ENCODE measurements at regions not wholly inside any gene's neighbourhood (a gene's known extent, or its start where the extent isn't known, plus 50 kb on each side); places are given as distances from the start of the nearest gene placed in this dataset.

GRCh38 chr7:156169474-156170370 lies 357.5 kb upstream of the SHH start:
- H4K91ac ChIP-seq (ENCODE audit: low read length): no peak overlapping the region
- no peaks in the 10 kb centered on the region for H3K9me3 ChIP-seq (ENCODE audit: control insufficient read depth, low read length)
- no peaks in the 10 kb centered on the region for H3K36me3 ChIP-seq (ENCODE audit: control insufficient read depth in 1 of 2, insufficient read depth in 2 of 2, low read depth in 1 of 2, low read length in 2 of 2)
- H3K4me3 ChIP-seq (ENCODE audit: insufficient read depth in 1 of 2, low read depth in 1 of 2, low read length in 2 of 2): no peak overlapping the region
- H3K4me2 ChIP-seq (ENCODE audit: low read length, poor library complexity, severe bottlenecking): no peak overlapping the region
- H2BK120ac ChIP-seq (ENCODE audit: low read depth, low read length): no peak overlapping the region
- peaks cover 0 to 10% of the 10 kb centered on the region in 2 experiments for H3K27me3 ChIP-seq (ENCODE audit: control insufficient read depth in 1 of 2, insufficient read depth in 1 of 2, low read length in 2 of 2)
- no peak for DNase-seq
- H3K18ac ChIP-seq (ENCODE audit: low read depth in 1 of 2, low read length in 2 of 2): no peak overlapping the region
- H3K27ac ChIP-seq (ENCODE audit: low read length, poor library complexity, severe bottlenecking): no peak overlapping the region
- H3K79me1 ChIP-seq (replicated peaks; ENCODE audit: low read length, poor library complexity, severe bottlenecking): no peaks in the 10 kb centered on the region
- H2AK5ac ChIP-seq (ENCODE audit: low read length, severe bottlenecking): no peak overlapping the region
- H3K14ac ChIP-seq (ENCODE audit: low read length in 2 of 2): no peak overlapping the region
- no peak overlapping the region for H2BK5ac ChIP-seq (ENCODE audit: low read depth, low read length, poor library complexity, severe bottlenecking)
- no peak overlapping the region for H4K8ac ChIP-seq (ENCODE audit: low read length)
- WGBS: 74% methylated on average over 32 of the region's 32 CpGs
- no peak overlapping the region for H3K9ac ChIP-seq (ENCODE audit: low read length)
- H3K23ac ChIP-seq (ENCODE audit: low read length in 2 of 2): no peak overlapping the region
- no peak overlapping the region for H2BK15ac ChIP-seq (ENCODE audit: low read depth, poor library complexity, severe bottlenecking)
- no peak overlapping the region for H2AFZ ChIP-seq (ENCODE audit: low read depth, low read length)
- H2BK12ac ChIP-seq (ENCODE audit: low read length in 2 of 2): no peak overlapping the region
- no peak overlapping the region for H3K4ac ChIP-seq (ENCODE audit: low read depth in 1 of 2, low read length in 2 of 2)
- peaks cover 6% of the 10 kb centered on the region for H3K4me1 ChIP-seq (ENCODE audit: control insufficient read depth, insufficient read depth, low read depth, low read length)

- Histone ChIP-seq H2BK5ac (ENCODE audit: low read depth, low read length, poor library complexity, severe bottlenecking) (no peak overlapping the region), H3K4me3 (ENCODE audit: insufficient read depth in 1 of 2, low read depth in 1 of 2, low read length in 2 of 2) (no peak overlapping the region), H2AK5ac (ENCODE audit: low read length, severe bottlenecking) (no peak overlapping the region), H3K79me1 (replicated peaks; ENCODE audit: low read length, poor library complexity, severe bottlenecking) (no peaks in the 10 kb centered on the region), H2BK12ac (ENCODE audit: low read length in 2 of 2) (no peak overlapping the region), H3K14ac (ENCODE audit: low read length in 2 of 2) (no peak overlapping the region), H3K27ac (ENCODE audit: low read length, poor library complexity, severe bottlenecking) (no peak overlapping the region), H2AFZ (ENCODE audit: low read depth, low read length) (no peak overlapping the region), H4K91ac (ENCODE audit: low read length) (no peak overlapping the region), H3K4me2 (ENCODE audit: low read length, poor library complexity, severe bottlenecking) (no peak overlapping the region), H3K18ac (ENCODE audit: low read depth in 1 of 2, low read length in 2 of 2) (no peak overlapping the region), H2BK15ac (ENCODE audit: low read depth, poor library complexity, severe bottlenecking) (no peak overlapping the region), H3K36me3 (ENCODE audit: control insufficient read depth in 1 of 2, insufficient read depth in 2 of 2, low read depth in 1 of 2, low read length in 2 of 2) (no peaks in the 10 kb centered on the region), H3K4ac (ENCODE audit: low read depth in 1 of 2, low read length in 2 of 2) (no peak overlapping the region), H4K8ac (ENCODE audit: low read length) (no peak overlapping the region), H3K9ac (ENCODE audit: low read length) (no peak overlapping the region), H2BK120ac (ENCODE audit: low read depth, low read length) (no peak overlapping the region), H3K4me1 (ENCODE audit: control insufficient read depth, insufficient read depth, low read depth, low read length) (peaks cover 6% of the 10 kb centered on the region), H3K27me3 (ENCODE audit: control insufficient read depth in 1 of 2, insufficient read depth in 1 of 2, low read length in 2 of 2) (peaks cover 0 to 10% of the 10 kb centered on the region in 2 experiments), H3K23ac (ENCODE audit: low read length in 2 of 2) (no peak overlapping the region), H3K9me3 (ENCODE audit: control insufficient read depth, low read length) (no peaks in the 10 kb centered on the region)
- no peak for DNase-seq
- 83% methylated on average over 18 of the region's 18 CpGs for WGBS
Measured at GRCh38 chr7:156168434-156168833, 356.2 kb upstream of the SHH start.

DNA sequence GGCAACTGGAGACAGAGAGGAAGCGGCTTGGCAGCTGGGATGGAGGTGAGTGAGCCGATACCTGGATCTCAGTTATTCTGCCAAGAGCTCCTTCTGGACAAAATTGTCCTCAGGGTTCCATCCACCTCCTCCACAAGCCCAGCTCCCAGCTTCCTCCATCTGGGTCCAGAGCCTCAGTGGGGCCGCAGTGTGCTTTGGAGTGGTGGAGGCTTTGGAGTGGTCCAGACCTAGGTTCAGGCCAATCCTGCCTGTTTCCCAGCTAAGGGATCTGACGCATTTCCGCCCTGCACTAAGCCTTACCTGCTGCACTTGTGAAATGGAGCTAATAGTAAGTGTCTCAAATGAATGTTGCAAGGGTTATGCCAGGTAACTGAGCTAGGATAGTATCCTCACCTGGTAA lies 355.7 kb upstream of the SHH start:
- no peak overlapping the region for H2BK12ac ChIP-seq (ENCODE audit: low read length in 2 of 2)
- no peak overlapping the region for H3K4me2 ChIP-seq (ENCODE audit: low read length, poor library complexity, severe bottlenecking)
- no peak overlapping the region for H3K23ac ChIP-seq (ENCODE audit: low read length in 2 of 2)
- no peaks in the 10 kb centered on the region for H3K36me3 ChIP-seq (ENCODE audit: control insufficient read depth in 1 of 2, insufficient read depth in 2 of 2, low read depth in 1 of 2, low read length in 2 of 2)
- H3K4ac ChIP-seq (ENCODE audit: low read depth in 1 of 2, low read length in 2 of 2): no peak overlapping the region
- no peak overlapping the region for H3K9ac ChIP-seq (ENCODE audit: low read length)
- peaks cover 0 to 10% of the 10 kb centered on the region in 2 experiments for H3K27me3 ChIP-seq (ENCODE audit: control insufficient read depth in 1 of 2, insufficient read depth in 1 of 2, low read length in 2 of 2)
- H3K27ac ChIP-seq (ENCODE audit: low read length, poor library complexity, severe bottlenecking): no peak overlapping the region
- H3K18ac ChIP-seq (ENCODE audit: low read depth in 1 of 2, low read length in 2 of 2): no peak overlapping the region
- H2AK5ac ChIP-seq (ENCODE audit: low read length, severe bottlenecking): no peak overlapping the region
- H3K4me3 ChIP-seq (ENCODE audit: insufficient read depth in 1 of 2, low read depth in 1 of 2, low read length in 2 of 2): no peak overlapping the region
- H3K14ac ChIP-seq (ENCODE audit: low read length in 2 of 2): no peak overlapping the region
- no peaks in the 10 kb centered on the region for H3K9me3 ChIP-seq (ENCODE audit: control insufficient read depth, low read length)
- no peak overlapping the region for H2BK120ac ChIP-seq (ENCODE audit: low read depth, low read length)
- H2BK15ac ChIP-seq (ENCODE audit: low read depth, poor library complexity, severe bottlenecking): no peak overlapping the region
- no peak overlapping the region for H4K91ac ChIP-seq (ENCODE audit: low read length)
- WGBS: 87% methylated on average over 3 of the region's 5 CpGs
- H3K79me1 ChIP-seq (replicated peaks; ENCODE audit: low read length, poor library complexity, severe bottlenecking): no peaks in the 10 kb centered on the region
- no peak overlapping the region for H2AFZ ChIP-seq (ENCODE audit: low read depth, low read length)
- DNase-seq: no peak
- H4K8ac ChIP-seq (ENCODE audit: low read length): no peak overlapping the region
- H3K4me1 ChIP-seq (ENCODE audit: control insufficient read depth, insufficient read depth, low read depth, low read length): peaks cover 6% of the 10 kb centered on the region
- H2BK5ac ChIP-seq (ENCODE audit: low read depth, low read length, poor library complexity, severe bottlenecking): no peak overlapping the region

DNA sequence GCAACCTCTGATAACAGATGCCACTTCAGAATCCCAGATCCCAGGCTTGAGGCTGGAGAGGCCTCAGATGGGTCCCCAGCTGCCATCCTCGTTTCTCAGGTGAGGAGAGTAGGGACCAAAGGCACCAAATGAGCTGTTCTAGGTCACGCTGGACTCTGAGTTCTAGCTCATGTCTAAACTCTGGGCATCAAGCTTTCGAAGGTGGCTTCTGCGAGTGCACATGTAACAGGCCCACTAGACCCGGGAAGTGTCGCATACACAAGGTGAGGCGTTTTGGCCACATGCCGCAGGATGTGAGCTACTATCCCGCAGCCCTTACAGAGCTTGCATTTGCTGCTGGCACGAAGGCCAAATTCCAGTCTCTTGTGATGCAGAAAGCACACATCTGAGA lies 355.1 kb upstream of the SHH start:
- H2BK5ac ChIP-seq (ENCODE audit: low read depth, low read length, poor library complexity, severe bottlenecking): no peak overlapping the region
- WGBS: 74% methylated on average over 10 of the region's 10 CpGs
- H2BK12ac ChIP-seq (ENCODE audit: low read length in 2 of 2): no peak overlapping the region
- H3K4me1 ChIP-seq (ENCODE audit: control insufficient read depth, insufficient read depth, low read depth, low read length): peaks cover 6% of the 10 kb centered on the region
- no peak overlapping the region for H2AFZ ChIP-seq (ENCODE audit: low read depth, low read length)
- no peak overlapping the region for H3K9ac ChIP-seq (ENCODE audit: low read length)
- H3K36me3 ChIP-seq (ENCODE audit: control insufficient read depth in 1 of 2, insufficient read depth in 2 of 2, low read depth in 1 of 2, low read length in 2 of 2): no peaks in the 10 kb centered on the region
- H2BK15ac ChIP-seq (ENCODE audit: low read depth, poor library complexity, severe bottlenecking): no peak overlapping the region
- no peaks in the 10 kb centered on the region for H3K9me3 ChIP-seq (ENCODE audit: control insufficient read depth, low read length)
- H3K79me1 ChIP-seq (replicated peaks; ENCODE audit: low read length, poor library complexity, severe bottlenecking): no peaks in the 10 kb centered on the region
- DNase-seq: no peak
- H2BK120ac ChIP-seq (ENCODE audit: low read depth, low read length): no peak overlapping the region
- no peak overlapping the region for H3K18ac ChIP-seq (ENCODE audit: low read depth in 1 of 2, low read length in 2 of 2)
- no peak overlapping the region for H4K8ac ChIP-seq (ENCODE audit: low read length)
- no peak overlapping the region for H3K14ac ChIP-seq (ENCODE audit: low read length in 2 of 2)
- H3K23ac ChIP-seq (ENCODE audit: low read length in 2 of 2): no peak overlapping the region
- H4K91ac ChIP-seq (ENCODE audit: low read length): no peak overlapping the region
- H3K27me3 ChIP-seq (ENCODE audit: control insufficient read depth in 1 of 2, insufficient read depth in 1 of 2, low read length in 2 of 2): peaks cover 0 to 12% of the 10 kb centered on the region in 2 experiments
- no peak overlapping the region for H3K27ac ChIP-seq (ENCODE audit: low read length, poor library complexity, severe bottlenecking)
- no peak overlapping the region for H3K4me3 ChIP-seq (ENCODE audit: insufficient read depth in 1 of 2, low read depth in 1 of 2, low read length in 2 of 2)
- H3K4ac ChIP-seq (ENCODE audit: low read depth in 1 of 2, low read length in 2 of 2): no peak overlapping the region
- no peak overlapping the region for H2AK5ac ChIP-seq (ENCODE audit: low read length, severe bottlenecking)
- no peak overlapping the region for H3K4me2 ChIP-seq (ENCODE audit: low read length, poor library complexity, severe bottlenecking)

Measured in mesenchymal stem cell (in vitro differentiated cells and primary cell).